H1 (cell line): ENCODE measurements at regions not wholly inside any gene's neighbourhood (a gene's known extent, or its start where the extent isn't known, plus 50 kb on each side); places are given as distances from the start of the nearest gene placed in this dataset.

Source experiments
- BACH1 ChIP-seq: IDR thresholded peaks from 2 replicates; pipeline ENCODE4 v1.6.1; 2012; ENCODE audit warnings: low read length, improper control_type of control experiment
- EGR1 ChIP-seq: IDR thresholded peaks from 2 replicates; pipeline ENCODE4 v1.6.1; 2011; ENCODE audit warnings: low read depth, low read length, borderline replicate concordance
- NRF1 ChIP-seq: IDR thresholded peaks from 2 replicates; pipeline ENCODE4 v1.6.1; 2011; ENCODE audit warnings: mild to moderate bottlenecking, low read depth, low read length, improper control_type of control experiment
- SP1 ChIP-seq: IDR thresholded peaks from 2 replicates; pipeline ENCODE4 v1.6.1; 2011; ENCODE audit warnings: low read depth, low read length
- SP4 ChIP-seq: IDR thresholded peaks from 2 replicates; pipeline ENCODE4 v1.6.1; 2012; ENCODE audit warnings: low read length, inconsistent platforms
- TF ChIP-seq, protein P1 (sequence below): fragments of 300-600 bp; sonication (generic); IDR thresholded peaks from 2 replicates; pipeline ENCODE4 v1.7.1; 2012; ENCODE audit warnings: low read length, moderate library complexity, mild to moderate bottlenecking, inconsistent platforms; ENCODE audit not compliant: insufficient replicate concordance
- TF ChIP-seq, protein P2 (sequence below), 3 experiments: IDR thresholded peaks; 1 replicate in 2 of 3; 2 replicates in 1 of 3; pipeline versions ENCODE4 v1.5.1 to v1.6.1; 2011; ENCODE audit warnings: low read length in 3 of 3, mild to moderate bottlenecking in 3 of 3, inconsistent platforms in 2 of 3, low read depth in 1 of 3, moderate library complexity in 1 of 3; ENCODE audit not compliant: insufficient read depth in 1 of 3; ENCODE audit errors: control extremely low read depth in 1 of 3

DNA sequence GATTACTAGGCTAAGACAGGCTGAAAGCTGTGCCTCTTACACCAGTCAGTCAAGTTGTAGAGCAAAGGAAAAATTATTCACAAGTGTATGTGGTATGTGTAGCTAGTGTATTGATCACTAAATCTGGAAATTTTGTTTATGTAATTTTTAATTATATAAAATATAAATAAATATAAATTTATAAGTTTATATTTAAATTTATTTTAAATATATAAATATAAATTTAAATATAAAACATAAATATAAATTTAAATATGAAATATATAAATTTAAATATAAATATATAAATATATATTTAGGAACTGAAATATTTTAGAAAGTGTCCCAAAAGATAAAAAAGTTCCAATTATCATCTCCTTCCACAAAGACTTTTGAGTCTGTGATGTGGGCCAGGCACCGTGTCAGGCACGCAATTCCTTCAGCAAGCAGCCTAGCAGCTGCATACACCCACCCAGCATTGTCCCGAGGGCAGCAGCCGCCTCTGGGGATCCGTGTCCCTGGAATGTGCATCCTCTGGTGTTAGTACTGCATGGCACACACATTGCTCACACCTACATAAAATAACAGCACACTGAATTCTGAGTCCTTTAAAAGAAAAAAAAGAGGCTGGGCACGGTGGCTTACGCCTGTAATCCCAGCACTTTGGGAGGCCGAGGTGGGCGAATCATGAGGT, 1098.0 kb downstream of the BRD1 start (continued):
- TF ChIP-seq, protein P1, sequence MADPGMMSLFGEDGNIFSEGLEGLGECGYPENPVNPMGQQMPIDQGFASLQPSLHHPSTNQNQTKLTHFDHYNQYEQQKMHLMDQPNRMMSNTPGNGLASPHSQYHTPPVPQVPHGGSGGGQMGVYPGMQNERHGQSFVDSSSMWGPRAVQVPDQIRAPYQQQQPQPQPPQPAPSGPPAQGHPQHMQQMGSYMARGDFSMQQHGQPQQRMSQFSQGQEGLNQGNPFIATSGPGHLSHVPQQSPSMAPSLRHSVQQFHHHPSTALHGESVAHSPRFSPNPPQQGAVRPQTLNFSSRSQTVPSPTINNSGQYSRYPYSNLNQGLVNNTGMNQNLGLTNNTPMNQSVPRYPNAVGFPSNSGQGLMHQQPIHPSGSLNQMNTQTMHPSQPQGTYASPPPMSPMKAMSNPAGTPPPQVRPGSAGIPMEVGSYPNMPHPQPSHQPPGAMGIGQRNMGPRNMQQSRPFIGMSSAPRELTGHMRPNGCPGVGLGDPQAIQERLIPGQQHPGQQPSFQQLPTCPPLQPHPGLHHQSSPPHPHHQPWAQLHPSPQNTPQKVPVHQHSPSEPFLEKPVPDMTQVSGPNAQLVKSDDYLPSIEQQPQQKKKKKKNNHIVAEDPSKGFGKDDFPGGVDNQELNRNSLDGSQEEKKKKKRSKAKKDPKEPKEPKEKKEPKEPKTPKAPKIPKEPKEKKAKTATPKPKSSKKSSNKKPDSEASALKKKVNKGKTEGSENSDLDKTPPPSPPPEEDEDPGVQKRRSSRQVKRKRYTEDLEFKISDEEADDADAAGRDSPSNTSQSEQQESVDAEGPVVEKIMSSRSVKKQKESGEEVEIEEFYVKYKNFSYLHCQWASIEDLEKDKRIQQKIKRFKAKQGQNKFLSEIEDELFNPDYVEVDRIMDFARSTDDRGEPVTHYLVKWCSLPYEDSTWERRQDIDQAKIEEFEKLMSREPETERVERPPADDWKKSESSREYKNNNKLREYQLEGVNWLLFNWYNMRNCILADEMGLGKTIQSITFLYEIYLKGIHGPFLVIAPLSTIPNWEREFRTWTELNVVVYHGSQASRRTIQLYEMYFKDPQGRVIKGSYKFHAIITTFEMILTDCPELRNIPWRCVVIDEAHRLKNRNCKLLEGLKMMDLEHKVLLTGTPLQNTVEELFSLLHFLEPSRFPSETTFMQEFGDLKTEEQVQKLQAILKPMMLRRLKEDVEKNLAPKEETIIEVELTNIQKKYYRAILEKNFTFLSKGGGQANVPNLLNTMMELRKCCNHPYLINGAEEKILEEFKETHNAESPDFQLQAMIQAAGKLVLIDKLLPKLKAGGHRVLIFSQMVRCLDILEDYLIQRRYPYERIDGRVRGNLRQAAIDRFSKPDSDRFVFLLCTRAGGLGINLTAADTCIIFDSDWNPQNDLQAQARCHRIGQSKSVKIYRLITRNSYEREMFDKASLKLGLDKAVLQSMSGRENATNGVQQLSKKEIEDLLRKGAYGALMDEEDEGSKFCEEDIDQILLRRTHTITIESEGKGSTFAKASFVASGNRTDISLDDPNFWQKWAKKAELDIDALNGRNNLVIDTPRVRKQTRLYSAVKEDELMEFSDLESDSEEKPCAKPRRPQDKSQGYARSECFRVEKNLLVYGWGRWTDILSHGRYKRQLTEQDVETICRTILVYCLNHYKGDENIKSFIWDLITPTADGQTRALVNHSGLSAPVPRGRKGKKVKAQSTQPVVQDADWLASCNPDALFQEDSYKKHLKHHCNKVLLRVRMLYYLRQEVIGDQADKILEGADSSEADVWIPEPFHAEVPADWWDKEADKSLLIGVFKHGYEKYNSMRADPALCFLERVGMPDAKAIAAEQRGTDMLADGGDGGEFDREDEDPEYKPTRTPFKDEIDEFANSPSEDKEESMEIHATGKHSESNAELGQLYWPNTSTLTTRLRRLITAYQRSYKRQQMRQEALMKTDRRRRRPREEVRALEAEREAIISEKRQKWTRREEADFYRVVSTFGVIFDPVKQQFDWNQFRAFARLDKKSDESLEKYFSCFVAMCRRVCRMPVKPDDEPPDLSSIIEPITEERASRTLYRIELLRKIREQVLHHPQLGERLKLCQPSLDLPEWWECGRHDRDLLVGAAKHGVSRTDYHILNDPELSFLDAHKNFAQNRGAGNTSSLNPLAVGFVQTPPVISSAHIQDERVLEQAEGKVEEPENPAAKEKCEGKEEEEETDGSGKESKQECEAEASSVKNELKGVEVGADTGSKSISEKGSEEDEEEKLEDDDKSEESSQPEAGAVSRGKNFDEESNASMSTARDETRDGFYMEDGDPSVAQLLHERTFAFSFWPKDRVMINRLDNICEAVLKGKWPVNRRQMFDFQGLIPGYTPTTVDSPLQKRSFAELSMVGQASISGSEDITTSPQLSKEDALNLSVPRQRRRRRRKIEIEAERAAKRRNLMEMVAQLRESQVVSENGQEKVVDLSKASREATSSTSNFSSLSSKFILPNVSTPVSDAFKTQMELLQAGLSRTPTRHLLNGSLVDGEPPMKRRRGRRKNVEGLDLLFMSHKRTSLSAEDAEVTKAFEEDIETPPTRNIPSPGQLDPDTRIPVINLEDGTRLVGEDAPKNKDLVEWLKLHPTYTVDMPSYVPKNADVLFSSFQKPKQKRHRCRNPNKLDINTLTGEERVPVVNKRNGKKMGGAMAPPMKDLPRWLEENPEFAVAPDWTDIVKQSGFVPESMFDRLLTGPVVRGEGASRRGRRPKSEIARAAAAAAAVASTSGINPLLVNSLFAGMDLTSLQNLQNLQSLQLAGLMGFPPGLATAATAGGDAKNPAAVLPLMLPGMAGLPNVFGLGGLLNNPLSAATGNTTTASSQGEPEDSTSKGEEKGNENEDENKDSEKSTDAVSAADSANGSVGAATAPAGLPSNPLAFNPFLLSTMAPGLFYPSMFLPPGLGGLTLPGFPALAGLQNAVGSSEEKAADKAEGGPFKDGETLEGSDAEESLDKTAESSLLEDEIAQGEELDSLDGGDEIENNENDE = no peak
- TF ChIP-seq SP4 = no peak
- no peak for TF ChIP-seq SP1
- TF ChIP-seq EGR1 = no peak
- no peak for TF ChIP-seq NRF1
- no peak for TF ChIP-seq BACH1
- TF ChIP-seq, protein P2, sequence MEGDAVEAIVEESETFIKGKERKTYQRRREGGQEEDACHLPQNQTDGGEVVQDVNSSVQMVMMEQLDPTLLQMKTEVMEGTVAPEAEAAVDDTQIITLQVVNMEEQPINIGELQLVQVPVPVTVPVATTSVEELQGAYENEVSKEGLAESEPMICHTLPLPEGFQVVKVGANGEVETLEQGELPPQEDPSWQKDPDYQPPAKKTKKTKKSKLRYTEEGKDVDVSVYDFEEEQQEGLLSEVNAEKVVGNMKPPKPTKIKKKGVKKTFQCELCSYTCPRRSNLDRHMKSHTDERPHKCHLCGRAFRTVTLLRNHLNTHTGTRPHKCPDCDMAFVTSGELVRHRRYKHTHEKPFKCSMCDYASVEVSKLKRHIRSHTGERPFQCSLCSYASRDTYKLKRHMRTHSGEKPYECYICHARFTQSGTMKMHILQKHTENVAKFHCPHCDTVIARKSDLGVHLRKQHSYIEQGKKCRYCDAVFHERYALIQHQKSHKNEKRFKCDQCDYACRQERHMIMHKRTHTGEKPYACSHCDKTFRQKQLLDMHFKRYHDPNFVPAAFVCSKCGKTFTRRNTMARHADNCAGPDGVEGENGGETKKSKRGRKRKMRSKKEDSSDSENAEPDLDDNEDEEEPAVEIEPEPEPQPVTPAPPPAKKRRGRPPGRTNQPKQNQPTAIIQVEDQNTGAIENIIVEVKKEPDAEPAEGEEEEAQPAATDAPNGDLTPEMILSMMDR (IDR thresholded peaks at IDR 0.05; ENCODE audit: control extremely low read depth in 1 of 3, insufficient read depth in 1 of 3, low read depth in 1 of 3, low read length in 3 of 3) = no peak
